SK-N-MC (cell line): ENCODE measurements at regions not wholly inside any gene's neighbourhood (a gene's known extent, or its start where the extent isn't known, plus 50 kb on each side); places are given as distances from the start of the nearest gene placed in this dataset.

ENCODE experiments used
- EZH2 ChIP-seq: fragments of 200-600 bp; sonication (generic); IDR thresholded peaks from one replicate; pipeline ENCODE4 v1.6.1; 2017; ENCODE audit warnings: antibody characterized with exemption
- FOXP2 ChIP-seq: optimal IDR thresholded peaks from 2 replicates; pipeline ENCODE3; 2011; ENCODE audit warnings: mild to moderate bottlenecking, moderate library complexity; ENCODE audit not compliant: insufficient read depth; ENCODE audit errors: extremely low read length, control extremely low read depth
- POLR2AphosphoS5 ChIP-seq: IDR thresholded peaks from 2 replicates; pipeline ENCODE4 v1.6.1; 2012; ENCODE audit warnings: mild to moderate bottlenecking, low read depth, low read length, borderline replicate concordance

GRCh38 chr4:54986095-54986846 is 139.1 kb downstream of the KDR start:
- TF ChIP-seq EZH2 = no peak
- no peak for TF ChIP-seq POLR2AphosphoS5
- TF ChIP-seq FOXP2 = no peak
